ENCODE measurements at regions not wholly inside any gene's neighbourhood (a gene's known extent, or its start where the extent isn't known, plus 50 kb on each side); places are given as distances from the start of the nearest gene placed in this dataset.

DNA sequence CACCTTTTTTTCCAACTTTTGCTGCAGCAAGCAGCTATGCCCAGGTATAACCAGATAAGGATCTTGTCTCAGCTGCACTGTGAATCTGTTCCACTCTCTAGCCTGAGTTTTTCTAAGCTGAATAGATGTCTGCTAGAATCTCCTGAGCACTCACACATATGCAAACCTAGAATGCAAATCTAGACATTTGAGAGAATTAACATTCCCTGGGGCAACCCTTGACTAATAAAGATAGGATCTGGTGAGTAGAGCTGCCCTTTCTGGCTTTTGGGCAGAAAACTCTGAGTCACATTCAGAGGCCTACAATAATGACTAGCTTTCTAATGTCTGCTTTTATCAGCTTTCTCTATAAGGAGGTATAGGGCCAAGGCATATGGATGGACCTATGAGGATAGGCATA lies 61.4 kb upstream of the BARHL2 start:
- DNase-seq = no peak

DNA sequence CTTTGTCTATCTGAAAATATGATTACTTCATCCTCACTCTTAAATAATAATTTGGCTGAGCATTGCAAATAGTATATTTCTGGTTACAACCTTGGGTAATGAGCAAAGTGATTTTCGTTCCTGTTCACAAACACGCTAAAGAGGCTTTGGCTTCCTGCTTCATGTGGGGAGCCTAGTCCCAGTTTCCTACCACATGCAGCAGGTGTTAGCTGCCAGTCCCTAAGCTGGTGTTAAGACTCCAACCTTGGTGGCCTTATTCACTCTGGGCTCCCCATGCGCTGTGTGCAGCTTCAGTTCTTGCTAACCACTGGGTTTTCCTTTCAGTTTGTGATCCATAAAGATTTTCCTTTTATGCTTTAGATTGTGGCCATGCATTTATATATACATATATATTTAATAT lies 56.7 kb upstream of the BARHL2 start:
- no peak for DNase-seq

DNA sequence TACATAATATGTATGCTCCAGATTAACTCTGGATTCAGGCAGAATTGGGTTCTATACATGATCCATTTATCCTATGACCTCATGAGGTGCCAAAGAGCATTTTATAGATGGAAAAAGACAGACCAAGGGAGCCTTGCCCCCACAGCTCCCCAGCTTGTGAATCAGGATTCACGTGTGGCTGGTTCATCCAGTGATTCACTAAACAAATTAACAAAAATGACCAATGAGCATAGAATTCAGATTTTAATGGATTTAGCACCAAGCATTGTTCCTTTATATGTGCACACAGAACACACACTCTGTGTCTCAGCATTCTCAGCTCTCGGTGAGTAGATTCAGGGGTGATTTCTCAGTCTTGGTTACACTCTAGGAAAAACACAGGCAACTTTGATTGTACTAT lies 51.7 kb upstream of the BARHL2 start:
- DNase-seq = no peak

DNA sequence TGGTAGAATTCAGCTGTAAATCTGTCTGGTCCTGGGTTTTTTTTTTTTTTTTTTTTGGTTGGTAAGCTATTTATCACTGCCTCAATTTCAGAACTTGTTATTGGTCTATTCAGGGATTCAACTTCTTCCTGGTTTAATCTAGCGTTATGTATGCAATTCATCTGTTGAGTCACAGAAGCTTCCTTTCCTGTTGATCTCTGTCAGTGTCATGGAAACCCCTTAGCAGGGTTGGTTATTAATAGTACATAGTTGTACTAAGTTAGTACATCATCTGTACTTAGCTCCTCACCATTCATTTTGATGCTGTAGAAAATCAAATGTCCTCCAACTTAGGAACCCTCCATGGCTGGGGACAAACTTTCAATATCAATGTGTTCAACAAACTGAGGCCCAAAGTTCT lies 51.0 kb upstream of the BARHL2 start:
- no peak for DNase-seq
